Epidermal melanocyte (primary cell): ENCODE measurements at regions not wholly inside any gene's neighbourhood (a gene's known extent, or its start where the extent isn't known, plus 50 kb on each side); places are given as distances from the start of the nearest gene placed in this dataset.
"Not testable (repeated sequence)": the region's sequence is repeated elsewhere in the genome, so short reads cannot be mapped to it uniquely, and the experiment has no call there.

Experiments
- DNase-seq: peaks from one replicate; pipeline ENCODE4 v3.0.0; 2011; ENCODE audit warnings: low spot score; ENCODE audit not compliant: insufficient read length

GRCh38 chr14:43729143-43729542 lies 777.9 kb downstream of the FSCB start:
- no peak for DNase-seq

DNA sequence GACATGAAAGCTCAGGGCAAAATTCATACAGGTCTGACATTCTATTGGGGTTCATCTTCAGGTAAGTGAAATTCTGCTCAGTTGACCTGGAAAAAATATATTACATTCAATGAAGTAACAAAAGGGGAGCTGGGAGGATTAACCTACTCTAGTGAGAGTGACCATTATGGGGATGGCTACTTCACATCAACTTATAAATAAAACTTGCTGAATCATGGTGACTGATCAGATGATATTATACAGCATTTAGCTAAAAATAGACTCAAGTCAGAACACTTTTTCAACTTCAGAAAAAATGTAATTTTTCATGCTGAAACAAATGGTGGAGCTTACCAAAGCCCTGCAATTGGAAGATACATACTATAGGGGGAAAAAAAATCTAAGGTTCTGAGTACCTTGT lies 800.2 kb downstream of the FSCB start:
- DNase-seq, result no peak

DNA sequence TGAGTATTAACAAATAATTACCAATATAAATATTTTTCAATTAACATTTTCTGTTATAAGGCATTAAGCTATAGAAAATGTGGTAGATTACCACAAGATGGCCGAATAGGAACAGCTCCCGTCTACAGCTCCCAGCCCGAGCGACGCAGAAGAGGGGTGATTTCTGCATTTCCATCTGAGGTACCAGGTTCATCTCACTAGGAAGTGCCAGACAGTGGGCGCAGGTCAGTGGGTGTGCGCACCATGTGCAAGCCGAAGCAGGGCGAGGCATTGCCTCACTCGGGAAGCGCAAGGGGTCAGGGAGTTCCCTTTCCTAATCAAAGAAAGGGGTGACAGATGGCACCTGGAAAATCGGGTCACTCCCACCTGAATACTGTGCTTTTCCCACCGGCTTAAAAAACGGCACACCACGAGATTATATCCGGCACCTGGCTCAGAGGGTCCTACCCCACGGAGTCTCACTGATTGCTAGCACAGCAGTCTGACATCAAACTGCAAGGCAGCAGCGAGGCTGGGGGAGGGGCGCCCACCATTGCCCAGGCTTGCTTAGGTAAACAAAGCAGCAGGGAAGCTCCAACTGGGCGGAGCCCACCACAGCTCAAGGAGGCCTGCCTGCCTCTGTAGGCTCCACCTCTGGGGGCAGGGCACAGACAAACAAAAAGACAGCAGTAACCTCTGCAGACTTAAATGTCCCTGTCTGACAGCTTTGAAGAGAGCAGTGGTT lies 808.4 kb downstream of the FSCB start:
- not testable (repeated sequence) for DNase-seq

DNA sequence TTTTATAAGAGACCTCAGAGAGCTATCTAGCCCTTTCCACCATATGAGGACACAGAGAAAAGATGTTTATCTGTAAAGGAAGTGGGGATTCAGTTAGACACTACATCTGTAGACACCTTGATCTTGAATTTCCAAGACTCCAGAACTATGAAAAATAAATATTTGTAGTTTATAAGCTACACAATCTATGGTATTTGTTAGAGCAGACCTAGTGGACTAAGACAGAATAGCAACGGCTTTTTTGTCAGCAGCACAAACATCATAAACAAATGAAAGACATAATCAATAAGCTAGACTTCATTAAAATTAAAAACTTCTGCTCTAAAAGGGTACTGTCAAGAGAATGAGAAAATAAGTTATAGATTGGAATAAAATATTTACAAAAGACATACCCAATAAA lies 810.1 kb downstream of the FSCB start:
- no peak for DNase-seq

- no peak for DNase-seq
Observed at GRCh38 chr14:43692706-43693105, 814.4 kb downstream of the FSCB start.

DNA sequence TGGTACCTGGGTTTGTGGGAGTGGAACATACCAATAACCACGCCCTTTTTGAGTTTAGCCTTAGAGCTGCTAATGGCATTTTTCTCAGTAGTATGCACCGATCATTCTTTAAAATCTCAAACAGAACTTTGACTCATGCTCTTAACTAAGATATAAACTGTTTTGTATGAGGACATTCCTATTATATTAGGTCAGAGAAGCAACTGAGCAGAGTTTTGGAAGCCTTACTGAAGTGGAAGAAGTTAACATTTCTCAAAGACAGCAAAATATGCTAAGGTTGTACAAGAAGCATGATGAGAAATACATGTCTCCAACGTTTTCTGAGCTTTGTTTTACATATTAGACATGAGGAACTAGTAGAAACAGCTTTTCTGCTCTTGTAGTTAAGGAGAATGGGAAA lies 819.2 kb downstream of the FSCB start:
- DNase-seq, result no peak

- no peak for DNase-seq
Observed at GRCh38 chr14:43677581-43677980, 829.5 kb downstream of the FSCB start.

GRCh38 chr14:43674273-43674672 lies 832.8 kb downstream of the FSCB start:
- DNase-seq, result no peak

- no peak for DNase-seq
Observed at GRCh38 chr14:43671716-43672485, 835.2 kb downstream of the FSCB start.

DNA sequence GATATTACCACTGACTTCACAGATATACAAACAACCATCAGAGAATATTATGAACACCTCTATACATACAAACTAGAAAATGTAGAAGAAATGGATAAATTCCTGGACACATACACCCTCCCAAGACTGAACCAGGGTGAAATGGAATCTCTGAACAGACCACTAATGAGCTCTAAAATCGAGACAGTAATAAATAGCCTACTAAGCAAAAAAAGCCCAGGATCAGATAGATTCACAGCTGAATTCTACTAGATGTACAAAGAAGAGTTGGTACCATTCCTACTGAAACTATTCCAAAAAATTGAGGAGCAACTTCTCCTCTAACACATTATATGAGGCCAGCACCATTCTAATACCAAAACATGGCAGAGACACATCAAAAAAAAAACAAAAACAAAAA lies 837.7 kb downstream of the FSCB start:
- no peak for DNase-seq

GRCh38 chr14:43665570-43666267 lies 841.4 kb downstream of the FSCB start:
- no peak for DNase-seq

DNA sequence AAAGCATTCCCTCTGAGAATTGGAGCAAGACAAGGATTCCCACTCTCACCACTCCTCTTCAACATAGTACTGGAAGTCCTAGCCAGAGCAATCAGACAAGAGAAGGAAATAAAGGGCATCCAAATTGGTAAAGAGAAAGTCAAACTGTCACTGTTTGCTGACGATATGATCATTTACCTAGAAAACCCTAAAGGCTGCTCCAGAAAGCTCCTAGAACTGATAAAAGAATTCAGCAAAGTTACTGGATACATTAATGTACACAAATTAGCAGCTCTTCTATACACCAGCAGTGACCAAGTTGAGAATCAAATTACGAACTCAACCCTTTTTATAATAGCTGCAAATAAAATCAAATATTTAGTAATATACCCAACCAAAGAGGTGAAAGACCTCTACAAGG lies 851.9 kb downstream of the FSCB start:
- not testable (repeated sequence) for DNase-seq

- DNase-seq, result no peak
Observed at GRCh38 chr14:43651896-43652295, 855.2 kb downstream of the FSCB start.

- DNase-seq, result no peak
Observed at GRCh38 chr14:43651185-43651787, 855.8 kb downstream of the FSCB start.

GRCh38 chr14:43649508-43649907 lies 857.6 kb downstream of the FSCB start:
- no peak for DNase-seq

GRCh38 chr14:43647302-43647701 lies 859.8 kb downstream of the FSCB start:
- DNase-seq, result no peak

GRCh38 chr14:43640718-43641267 lies 866.3 kb downstream of the FSCB start:
- no peak for DNase-seq

GRCh38 chr14:43625294-43625693 lies 881.8 kb downstream of the FSCB start:
- DNase-seq, result no peak

DNA sequence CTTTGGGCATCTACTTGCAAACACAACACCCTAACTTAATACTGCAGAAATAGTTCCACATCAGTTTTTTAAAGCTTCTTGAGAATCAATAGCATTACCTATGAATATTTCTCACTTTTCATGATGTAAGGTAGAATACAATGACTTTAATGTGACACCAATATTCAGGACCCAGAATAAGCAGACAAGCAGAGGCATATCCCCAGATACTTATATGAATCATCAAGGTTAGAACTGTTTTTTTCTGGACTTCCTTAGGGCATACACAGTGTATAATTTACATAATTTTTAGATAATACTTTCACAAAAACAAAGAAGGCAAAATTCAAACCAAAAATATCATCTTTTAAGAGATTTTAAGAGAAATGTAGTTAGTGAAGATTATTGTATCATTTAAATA lies 885.8 kb downstream of the FSCB start:
- no peak for DNase-seq

GRCh38 chr14:43595096-43595772 lies 911.8 kb downstream of the FSCB start:
- DNase-seq, result no peak

DNA sequence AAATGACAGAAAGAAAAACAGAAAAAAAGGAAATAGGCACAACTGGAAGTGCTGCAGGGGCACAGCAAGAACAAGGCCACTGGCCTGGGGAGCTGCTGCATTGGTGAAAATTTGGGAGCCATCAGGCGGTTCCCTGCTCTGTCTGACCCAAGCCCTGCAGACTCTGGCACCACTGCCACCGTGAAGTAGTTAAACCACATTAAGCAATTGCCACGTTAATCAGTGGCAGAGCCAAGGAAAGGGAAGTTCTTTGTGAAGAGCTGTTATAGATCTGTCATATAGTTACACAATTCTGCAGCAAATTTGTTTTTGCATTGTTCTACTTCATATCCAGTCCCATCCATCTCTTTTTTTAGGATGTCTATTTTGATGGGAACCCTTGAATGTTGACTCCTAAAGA lies 915.3 kb downstream of the FSCB start:
- DNase-seq, result no peak
